Prostate gland (tissue), 2 donors: ENCODE measurements at regions not wholly inside any gene's neighbourhood (a gene's known extent, or its start where the extent isn't known, plus 50 kb on each side); places are given as distances from the start of the nearest gene placed in this dataset.

Experiments used
- CTCF ChIP-seq, 4 experiments: fragments of 200-600 bp in 2 of 4; fragments of 450-650 bp in 2 of 4; sonication (generic) in 2 of 4; IDR thresholded peaks; 1 replicate in 3 of 4; 2 replicates in 1 of 4; pipeline ENCODE4 v1.5.1; 2016 to 2019; ENCODE audit warnings: antibody characterized with exemption in 4 of 4, mild to moderate bottlenecking in 2 of 4, moderate library complexity in 2 of 4
- POLR2A ChIP-seq: fragments of 450-650 bp; IDR thresholded peaks from one replicate; pipeline ENCODE4 v1.6.1; 2016; ENCODE audit warnings: antibody characterized with exemption, mild to moderate bottlenecking

GRCh38 chr4:122279670-122280069, 99.1 kb upstream of the ADAD1 start:
- TF ChIP-seq CTCF (IDR thresholded peaks at IDR 0.05), result no peak
- TF ChIP-seq POLR2A, result no peak
